ENCODE measurements at regions not wholly inside any gene's neighbourhood (a gene's known extent, or its start where the extent isn't known, plus 50 kb on each side); places are given as distances from the start of the nearest gene placed in this dataset.

GRCh38 chr5:148934895-148935400, 108.5 kb downstream of the ADRB2 start:
- Histone ChIP-seq H3K4me1 (no peaks in the 10 kb centered on the region), H3K36me3 (no peaks in the 10 kb centered on the region), H3K4me2 (no peak overlapping the region), H4K20me1 (no peaks in the 10 kb centered on the region), H3K9me3 (replicated peaks in 1 of 11) (no peaks in the 10 kb centered on the region), H3K9ac (no peak overlapping the region), H3K27ac (no peak overlapping the region), H3K27me3 (no peaks in the 10 kb centered on the region), H3K4me3 (no peak overlapping the region)
- TF ChIP-seq Cebpa-rat (IDR thresholded peaks at IDR 0.05), result no peak

GRCh38 chr5:148937239-148937638, 110.8 kb downstream of the ADRB2 start:
- H3K4me2 ChIP-seq, result no peak overlapping the region
- no peaks in the 10 kb centered on the region for H4K20me1 ChIP-seq
- no peak for TF ChIP-seq Cebpa-rat (IDR thresholded peaks at IDR 0.05)
- H3K27ac ChIP-seq, result no peak overlapping the region
- H3K27me3 ChIP-seq, result no peaks in the 10 kb centered on the region
- H3K4me1 ChIP-seq, result peaks cover 0 to 6% (median 0%) of the 10 kb centered on the region in 10 experiments; a peak in 2 of 20 replicates
- H3K4me3 ChIP-seq, result no peak overlapping the region
- no peaks in the 10 kb centered on the region for H3K36me3 ChIP-seq
- H3K9ac ChIP-seq, result no peak overlapping the region
- no peaks in the 10 kb centered on the region for H3K9me3 ChIP-seq (replicated peaks in 1 of 11)

- H3K4me3 ChIP-seq, result no peak overlapping the region
- TF ChIP-seq Cebpa-rat (IDR thresholded peaks at IDR 0.05), result no peak
- no peak overlapping the region for H3K9ac ChIP-seq
- no peaks in the 10 kb centered on the region for H4K20me1 ChIP-seq
- H3K27me3 ChIP-seq, result no peaks in the 10 kb centered on the region
- H3K36me3 ChIP-seq, result no peaks in the 10 kb centered on the region
- peaks cover 0 to 6% (median 0%) of the 10 kb centered on the region in 10 experiments; a peak in 2 of 20 replicates for H3K4me1 ChIP-seq
- no peaks in the 10 kb centered on the region for H3K9me3 ChIP-seq (replicated peaks in 1 of 11)
- H3K27ac ChIP-seq, result no peak overlapping the region
- no peak overlapping the region for H3K4me2 ChIP-seq
Measured at GRCh38 chr5:148937830-148938521, 111.6 kb downstream of the ADRB2 start.

GRCh38 chr5:148938522-148938882, 112.1 kb downstream of the ADRB2 start:
- no peak overlapping the region for H3K4me2 ChIP-seq
- H3K36me3 ChIP-seq, result no peaks in the 10 kb centered on the region
- no peaks in the 10 kb centered on the region for H3K27me3 ChIP-seq
- no peak overlapping the region for H3K27ac ChIP-seq
- H3K9me3 ChIP-seq (replicated peaks in 1 of 11), result no peaks in the 10 kb centered on the region
- peaks cover 0 to 6% (median 0%) of the 10 kb centered on the region in 10 experiments; a peak in 2 of 20 replicates for H3K4me1 ChIP-seq
- no peak overlapping the region for H3K4me3 ChIP-seq
- H4K20me1 ChIP-seq, result no peaks in the 10 kb centered on the region
- no peak overlapping the region for H3K9ac ChIP-seq
- TF ChIP-seq Cebpa-rat (IDR thresholded peaks at IDR 0.05), result no peak

GRCh38 chr5:148939676-148940075, 113.3 kb downstream of the ADRB2 start:
- H3K9me3 ChIP-seq (replicated peaks in 1 of 11), result no peaks in the 10 kb centered on the region
- no peaks in the 10 kb centered on the region for H3K36me3 ChIP-seq
- H3K27me3 ChIP-seq, result no peaks in the 10 kb centered on the region
- no peak for TF ChIP-seq Cebpa-rat (IDR thresholded peaks at IDR 0.05)
- H4K20me1 ChIP-seq, result no peaks in the 10 kb centered on the region
- no peak overlapping the region for H3K9ac ChIP-seq
- peaks cover 0 to 6% (median 0%) of the 10 kb centered on the region in 10 experiments; a peak in 2 of 20 replicates for H3K4me1 ChIP-seq
- no peak overlapping the region for H3K27ac ChIP-seq
- H3K4me3 ChIP-seq, result no peak overlapping the region
- H3K4me2 ChIP-seq, result no peak overlapping the region

GRCh38 chr5:148941810-148942209, 115.4 kb downstream of the ADRB2 start:
- Histone ChIP-seq H3K4me1 (peaks cover 0 to 6% (median 0%) of the 10 kb centered on the region in 10 experiments; a peak in 2 of 20 replicates), H3K36me3 (no peaks in the 10 kb centered on the region), H3K4me3 (no peak overlapping the region), H3K9me3 (replicated peaks in 1 of 11) (no peaks in the 10 kb centered on the region), H4K20me1 (no peaks in the 10 kb centered on the region), H3K27ac (no peak overlapping the region), H3K4me2 (peak overlapping the region in 3 of 11 experiments; percentile 3 to 25 (median 19); a peak in 1 of 22 replicates), H3K9ac (no peak overlapping the region), H3K27me3 (no peaks in the 10 kb centered on the region)
- no peak for TF ChIP-seq Cebpa-rat (IDR thresholded peaks at IDR 0.05)

GRCh38 chr5:148949841-148950470, 112.9 kb downstream of the SH3TC2 start:
- Histone ChIP-seq H3K4me1 (peaks cover 0 to 7% (median 0%) of the 10 kb centered on the region in 10 experiments; a peak in 2 of 20 replicates), H4K20me1 (no peaks in the 10 kb centered on the region), H3K4me3 (no peak overlapping the region), H3K9me3 (replicated peaks in 1 of 11) (no peaks in the 10 kb centered on the region), H3K36me3 (no peaks in the 10 kb centered on the region), H3K27ac (no peak overlapping the region), H3K4me2 (no peak overlapping the region), H3K27me3 (no peaks in the 10 kb centered on the region), H3K9ac (no peak overlapping the region)
- TF ChIP-seq Cebpa-rat (IDR thresholded peaks at IDR 0.05), result no peak

GRCh38 chr5:148950471-148950863, 112.4 kb downstream of the SH3TC2 start:
- H3K9ac ChIP-seq, result no peak overlapping the region
- H3K27me3 ChIP-seq, result no peaks in the 10 kb centered on the region
- no peak overlapping the region for H3K27ac ChIP-seq
- no peaks in the 10 kb centered on the region for H4K20me1 ChIP-seq
- H3K9me3 ChIP-seq (replicated peaks in 1 of 11), result no peaks in the 10 kb centered on the region
- no peaks in the 10 kb centered on the region for H3K36me3 ChIP-seq
- TF ChIP-seq Cebpa-rat (IDR thresholded peaks at IDR 0.05), result no peak
- no peak overlapping the region for H3K4me2 ChIP-seq
- H3K4me1 ChIP-seq, result peaks cover 0 to 7% (median 0%) of the 10 kb centered on the region in 10 experiments; a peak in 2 of 20 replicates
- H3K4me3 ChIP-seq, result no peak overlapping the region

GRCh38 chr5:148950892-148951291, 112.0 kb downstream of the SH3TC2 start:
- H3K27ac ChIP-seq, result no peak overlapping the region
- H3K9me3 ChIP-seq (replicated peaks in 1 of 11), result no peaks in the 10 kb centered on the region

More at GRCh38 chr5:148950892-148951291, 112.0 kb downstream of the SH3TC2 start:
- TF ChIP-seq Cebpa-rat (IDR thresholded peaks at IDR 0.05), result no peak
- Histone ChIP-seq H3K36me3 (no peaks in the 10 kb centered on the region), H3K4me1 (peaks cover 0 to 7% (median 0%) of the 10 kb centered on the region in 10 experiments; a peak in 2 of 20 replicates), H3K27me3 (no peaks in the 10 kb centered on the region), H3K9ac (no peak overlapping the region), H3K4me2 (no peak overlapping the region), H4K20me1 (no peaks in the 10 kb centered on the region), H3K4me3 (no peak overlapping the region)

Data from BLaER1 treated with 17β-estradiol and CSF1 and Interleukin-3, amounts not matched to agents 10 nM and 100 nM (cell line).